GM18909 (cell line): ENCODE measurements at regions not wholly inside any gene's neighbourhood (a gene's known extent, or its start where the extent isn't known, plus 50 kb on each side); places are given as distances from the start of the nearest gene placed in this dataset.

Experiments used
- ATAC-seq: cut with Tn5 transposase; IDR thresholded peaks from one replicate; pipeline ENCODE4 v1.9.1; 2021; ENCODE audit warnings: mild to moderate bottlenecking; ENCODE audit not compliant: unreplicated experiment, poor library complexity

- ATAC-seq: no peak
Observed at GRCh38 chr22:46074771-46075551, 75.4 kb upstream of the PPARA start.

GRCh38 chr22:46075764-46076531 is 74.4 kb upstream of the PPARA start:
- ATAC-seq: no peak

GRCh38 chr22:46076651-46077339 is 73.5 kb upstream of the PPARA start:
- no peak for ATAC-seq

GRCh38 chr22:46077669-46078099 is 72.6 kb upstream of the PPARA start:
- no peak for ATAC-seq

- no peak for ATAC-seq
Observed at GRCh38 chr22:46078241-46079092, 71.9 kb upstream of the PPARA start.

- no peak for ATAC-seq
Observed at GRCh38 chr22:46079093-46079860, 71.0 kb upstream of the PPARA start.

GRCh38 chr22:46079861-46080821 is 70.2 kb upstream of the PPARA start:
- ATAC-seq: no peak

- no peak for ATAC-seq
Observed at GRCh38 chr22:46081036-46081830, 69.1 kb upstream of the PPARA start.

GRCh38 chr22:46081831-46082210 is 68.5 kb upstream of the PPARA start:
- ATAC-seq: no peak

- ATAC-seq: no peak
Observed at GRCh38 chr22:46082633-46083032, 67.7 kb upstream of the PPARA start.

GRCh38 chr22:46083383-46084350 is 66.7 kb upstream of the PPARA start:
- ATAC-seq: no peak

- ATAC-seq: no peak
Observed at GRCh38 chr22:46084376-46084775, 66.0 kb upstream of the PPARA start.

GRCh38 chr22:46084943-46085827 is 65.1 kb upstream of the PPARA start:
- no peak for ATAC-seq

GRCh38 chr22:46085828-46086576 is 64.3 kb upstream of the PPARA start:
- ATAC-seq: no peak
